ENCODE measurements at regions not wholly inside any gene's neighbourhood (a gene's known extent, or its start where the extent isn't known, plus 50 kb on each side); places are given as distances from the start of the nearest gene placed in this dataset.
"Not testable (repeated sequence)": the region's sequence is repeated elsewhere in the genome, so short reads cannot be mapped to it uniquely, and the experiment has no call there.

GRCh38 chr3:107132674-107133073 is 244.6 kb upstream of the CCDC54 start:
- DNase-seq (ENCODE audit: low read depth in 3 of 3, low spot score in 2 of 3): no peak

GRCh38 chr3:107133891-107134290 is 243.3 kb upstream of the CCDC54 start:
- no peak for DNase-seq (ENCODE audit: low read depth in 3 of 3, low spot score in 2 of 3)

- no peak for DNase-seq (ENCODE audit: low read depth in 3 of 3, low spot score in 2 of 3)
Measured at GRCh38 chr3:107142171-107142570, 235.1 kb upstream of the CCDC54 start.

- DNase-seq (ENCODE audit: low read depth in 3 of 3, low spot score in 2 of 3): peak in 1 of 3 donors; percentile 27
Measured at GRCh38 chr3:107142786-107143575, 234.3 kb upstream of the CCDC54 start.

GRCh38 chr3:107150675-107151074 is 226.6 kb upstream of the CCDC54 start:
- DNase-seq (ENCODE audit: low read depth in 3 of 3, low spot score in 2 of 3): no peak

GRCh38 chr3:107153981-107154380 is 223.3 kb upstream of the CCDC54 start:
- DNase-seq (ENCODE audit: low read depth in 3 of 3, low spot score in 2 of 3): no peak

GRCh38 chr3:107172411-107172810 is 204.8 kb upstream of the CCDC54 start:
- no peak for DNase-seq (ENCODE audit: low read depth in 3 of 3, low spot score in 2 of 3)

GRCh38 chr3:107184375-107184774 is 192.9 kb upstream of the CCDC54 start:
- DNase-seq (ENCODE audit: low read depth in 3 of 3, low spot score in 2 of 3): no peak

- DNase-seq (ENCODE audit: low read depth in 3 of 3, low spot score in 2 of 3): no peak
Measured at GRCh38 chr3:107188262-107188661, 189.0 kb upstream of the CCDC54 start.

- no peak for DNase-seq (ENCODE audit: low read depth in 3 of 3, low spot score in 2 of 3)
Measured at GRCh38 chr3:107189158-107189791, 188.0 kb upstream of the CCDC54 start.

- no peak for DNase-seq (ENCODE audit: low read depth in 3 of 3, low spot score in 2 of 3)
Measured at GRCh38 chr3:107193116-107193515, 184.1 kb upstream of the CCDC54 start.

GRCh38 chr3:107198581-107199181 is 178.6 kb upstream of the CCDC54 start:
- DNase-seq (ENCODE audit: low read depth in 3 of 3, low spot score in 2 of 3): peak in 2 of 3 donors; percentile 38 to 44

GRCh38 chr3:107201146-107201545 is 176.1 kb upstream of the CCDC54 start:
- DNase-seq (ENCODE audit: low read depth in 3 of 3, low spot score in 2 of 3): no peak

GRCh38 chr3:107202885-107203284 is 174.4 kb upstream of the CCDC54 start:
- DNase-seq (ENCODE audit: low read depth in 3 of 3, low spot score in 2 of 3): not testable (repeated sequence)

- no peak for DNase-seq (ENCODE audit: low read depth in 3 of 3, low spot score in 2 of 3)
Measured at GRCh38 chr3:107204121-107204520, 173.1 kb upstream of the CCDC54 start.

- no peak for DNase-seq (ENCODE audit: low read depth in 3 of 3, low spot score in 2 of 3)
Measured at GRCh38 chr3:107205358-107205757, 171.9 kb upstream of the CCDC54 start.

GRCh38 chr3:107206141-107206540 is 171.1 kb upstream of the CCDC54 start:
- no peak for DNase-seq (ENCODE audit: low read depth in 3 of 3, low spot score in 2 of 3)

GRCh38 chr3:107206945-107207344 is 170.3 kb upstream of the CCDC54 start:
- DNase-seq (ENCODE audit: low read depth in 3 of 3, low spot score in 2 of 3): no peak

- DNase-seq (ENCODE audit: low read depth in 3 of 3, low spot score in 2 of 3): peak; percentile 75 to 76 (median 76)
Measured at GRCh38 chr3:107208100-107208499, 169.1 kb upstream of the CCDC54 start.

GRCh38 chr3:107208796-107209195 is 168.4 kb upstream of the CCDC54 start:
- DNase-seq (ENCODE audit: low read depth in 3 of 3, low spot score in 2 of 3): no peak

- no peak for DNase-seq (ENCODE audit: low read depth in 3 of 3, low spot score in 2 of 3)
Measured at GRCh38 chr3:107209302-107209990, 167.8 kb upstream of the CCDC54 start.
